LNCAP (cell line): ENCODE measurements at regions not wholly inside any gene's neighbourhood (a gene's known extent, or its start where the extent isn't known, plus 50 kb on each side); places are given as distances from the start of the nearest gene placed in this dataset.

Experiments used
- TF ChIP-seq, protein P1 (sequence below): fragments of 450-650 bp; IDR thresholded peaks from 2 replicates; pipeline ENCODE4 v1.5.1; 2017; ENCODE audit warnings: mild to moderate bottlenecking

DNA sequence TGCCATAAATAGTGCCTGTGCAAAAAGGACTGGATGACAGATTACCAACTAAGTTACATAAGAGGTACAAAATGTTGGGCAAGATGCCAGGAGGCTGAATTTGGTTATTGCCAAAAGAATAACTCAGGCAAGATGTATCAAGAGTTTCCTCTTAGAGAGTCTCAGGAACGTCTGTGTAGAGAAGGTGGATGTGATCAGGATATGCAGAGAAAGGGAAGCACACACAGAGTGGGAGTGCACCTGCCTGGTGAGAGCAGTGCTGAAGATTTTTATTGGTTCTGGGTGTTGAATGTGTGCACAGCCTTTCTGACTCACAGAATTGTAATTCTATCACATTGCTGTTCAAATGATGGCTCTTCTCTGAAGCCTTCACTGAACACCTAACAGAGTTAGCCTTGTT lies 156.8 kb upstream of the HS3ST1 start:
- TF ChIP-seq, protein P1, sequence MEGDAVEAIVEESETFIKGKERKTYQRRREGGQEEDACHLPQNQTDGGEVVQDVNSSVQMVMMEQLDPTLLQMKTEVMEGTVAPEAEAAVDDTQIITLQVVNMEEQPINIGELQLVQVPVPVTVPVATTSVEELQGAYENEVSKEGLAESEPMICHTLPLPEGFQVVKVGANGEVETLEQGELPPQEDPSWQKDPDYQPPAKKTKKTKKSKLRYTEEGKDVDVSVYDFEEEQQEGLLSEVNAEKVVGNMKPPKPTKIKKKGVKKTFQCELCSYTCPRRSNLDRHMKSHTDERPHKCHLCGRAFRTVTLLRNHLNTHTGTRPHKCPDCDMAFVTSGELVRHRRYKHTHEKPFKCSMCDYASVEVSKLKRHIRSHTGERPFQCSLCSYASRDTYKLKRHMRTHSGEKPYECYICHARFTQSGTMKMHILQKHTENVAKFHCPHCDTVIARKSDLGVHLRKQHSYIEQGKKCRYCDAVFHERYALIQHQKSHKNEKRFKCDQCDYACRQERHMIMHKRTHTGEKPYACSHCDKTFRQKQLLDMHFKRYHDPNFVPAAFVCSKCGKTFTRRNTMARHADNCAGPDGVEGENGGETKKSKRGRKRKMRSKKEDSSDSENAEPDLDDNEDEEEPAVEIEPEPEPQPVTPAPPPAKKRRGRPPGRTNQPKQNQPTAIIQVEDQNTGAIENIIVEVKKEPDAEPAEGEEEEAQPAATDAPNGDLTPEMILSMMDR: no peak

DNA sequence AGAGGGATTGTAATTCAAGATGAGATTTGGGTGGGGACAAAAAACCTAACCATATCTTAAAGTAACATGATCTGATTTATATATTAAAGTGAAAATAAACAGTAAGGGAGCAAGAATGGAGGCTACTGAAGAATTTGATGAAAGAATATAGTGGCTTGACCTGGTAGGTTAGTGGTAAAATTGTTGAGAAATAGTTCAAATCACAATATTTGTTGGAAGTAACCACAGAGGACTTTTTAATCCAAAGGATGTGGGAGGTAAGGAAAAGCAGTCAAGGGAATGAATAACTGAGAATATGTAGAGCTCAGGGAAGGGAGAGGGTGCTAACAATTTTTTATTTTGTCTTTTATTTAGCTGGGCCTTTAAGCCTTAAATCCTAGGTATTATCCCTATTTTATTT lies 139.8 kb upstream of the HS3ST1 start:
- TF ChIP-seq, protein P1: no peak

DNA sequence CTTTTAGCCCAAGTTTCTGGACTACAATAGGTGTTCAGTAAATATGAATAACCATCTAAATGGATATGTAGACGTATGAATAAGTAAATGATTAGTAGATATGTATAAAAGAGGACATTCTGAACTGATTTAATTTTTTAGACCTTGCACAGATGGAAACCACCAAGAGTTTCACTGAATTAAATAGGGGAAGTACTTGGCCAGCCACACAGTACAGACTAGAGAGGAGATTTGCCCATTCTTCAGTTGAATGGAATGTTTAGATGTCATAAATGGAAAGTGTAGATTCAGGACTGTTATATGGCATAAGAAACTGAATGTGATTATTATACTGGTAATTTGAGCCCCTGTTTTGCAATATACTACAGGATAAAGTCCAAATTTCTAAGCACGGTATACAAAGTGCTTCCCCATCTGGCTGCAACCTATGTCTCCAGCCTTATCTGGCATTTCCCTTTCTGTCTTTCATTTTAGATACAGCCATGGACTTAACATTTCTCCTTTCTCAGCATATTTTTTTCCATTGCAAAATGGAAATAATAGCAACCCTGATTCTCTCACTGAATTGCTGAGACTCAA lies 137.8 kb upstream of the HS3ST1 start:
- TF ChIP-seq, protein P1: no peak

GRCh38 chr4:11565899-11566298 lies 137.2 kb upstream of the HS3ST1 start:
- TF ChIP-seq, protein P1: no peak

GRCh38 chr4:11565213-11565612 lies 136.5 kb upstream of the HS3ST1 start:
- TF ChIP-seq, protein P1: no peak

DNA sequence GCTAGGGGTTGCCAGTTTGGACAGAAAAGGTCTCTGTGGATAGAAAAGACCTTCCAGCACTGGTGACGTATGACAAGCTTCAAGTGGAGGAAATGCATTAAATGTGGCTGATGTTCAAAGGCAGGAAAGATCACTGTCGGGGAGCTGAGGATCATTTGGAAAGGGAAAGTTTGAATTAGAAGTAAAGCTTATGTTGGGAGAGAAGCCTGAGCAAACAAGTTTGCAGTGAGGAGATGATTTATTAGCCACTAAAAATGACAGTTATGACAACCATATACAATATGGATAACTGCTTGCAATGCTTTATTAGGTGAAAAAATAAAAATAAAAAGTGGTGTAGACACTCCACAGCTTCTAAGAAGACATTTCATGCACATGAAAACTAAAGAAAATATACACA lies 135.3 kb upstream of the HS3ST1 start:
- TF ChIP-seq, protein P1: no peak

DNA sequence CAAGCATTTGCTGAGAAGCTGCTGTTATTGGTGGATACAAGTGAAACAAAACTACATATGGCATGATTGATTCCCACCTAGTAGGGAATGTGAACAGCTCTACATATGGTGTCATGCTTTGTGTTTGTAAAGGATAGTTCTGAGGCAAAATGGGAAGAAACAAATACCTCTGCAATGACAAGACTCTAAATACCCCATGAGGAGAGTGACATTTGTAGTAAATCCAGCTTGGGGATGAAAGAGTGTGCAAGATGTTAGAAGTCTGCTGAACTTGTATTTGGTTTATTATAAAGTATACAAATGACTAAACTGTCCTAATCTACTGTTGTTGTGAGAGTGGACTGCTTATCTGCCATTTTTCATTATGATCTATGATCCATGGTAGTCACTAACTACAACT lies 120.8 kb upstream of the HS3ST1 start:
- TF ChIP-seq, protein P1: no peak

DNA sequence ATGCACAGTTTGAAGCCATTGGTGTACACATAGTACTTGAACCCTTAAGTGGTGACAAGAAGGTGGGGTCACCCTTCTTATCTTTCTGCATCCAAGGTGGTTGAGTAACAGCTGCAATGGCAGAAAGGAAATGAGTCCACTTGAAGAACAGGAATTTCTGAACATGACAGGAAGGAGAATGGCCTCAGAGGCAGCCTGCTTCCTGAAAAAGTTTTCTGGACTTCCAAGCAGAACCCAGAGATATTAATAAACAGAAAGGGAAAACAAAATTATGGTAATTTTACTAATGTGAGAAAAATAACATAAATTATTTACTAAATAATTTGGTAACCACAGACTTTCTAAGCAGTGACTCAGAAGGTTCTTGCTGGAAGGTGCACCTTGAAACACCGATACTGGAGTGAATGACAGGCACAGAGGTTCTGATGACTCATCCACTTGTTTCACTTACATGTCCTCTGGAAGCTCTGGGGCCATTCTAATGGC lies 119.9 kb upstream of the HS3ST1 start:
- TF ChIP-seq, protein P1: no peak
